Neural progenitor cell (in vitro differentiated cells): ENCODE measurements at regions not wholly inside any gene's neighbourhood (a gene's known extent, or its start where the extent isn't known, plus 50 kb on each side); places are given as distances from the start of the nearest gene placed in this dataset.
A peak's percentile ranks its signal among the peaks of the same experiment; 100 is the strongest.

Source experiments
- DNase-seq: peaks from one replicate; pipeline ENCODE4 v3.0.0-alpha.2; 2016; ENCODE audit warnings: low spot score
- H2AFZ ChIP-seq: fragments of 200-600 bp; sonication (generic); replicated peaks from 2 replicates; pipeline ENCODE4 v1.6.1; 2016; ENCODE audit warnings: antibody characterized with exemption
- H3F3A ChIP-seq: fragments of 200-600 bp; sonication (generic); 2 replicates; pipeline ENCODE4 v1.6.1; 2016; ENCODE audit warnings: antibody characterized with exemption, low read depth
- H3K27ac ChIP-seq: fragments of 200-600 bp; sonication (generic); 2 replicates; pipeline ENCODE4 v1.5.1; 2016; ENCODE audit warnings: mild to moderate bottlenecking
- H3K27me3 ChIP-seq: fragments of 200-600 bp; sonication (generic); 2 replicates; pipeline ENCODE4 v1.6.1; 2016; ENCODE audit warnings: mild to moderate bottlenecking, moderate library complexity
- H3K36me3 ChIP-seq: fragments of 200-600 bp; sonication (generic); 2 replicates; pipeline ENCODE4 v1.5.1; 2016
- H3K4me1 ChIP-seq: fragments of 200-600 bp; sonication (generic); 2 replicates; pipeline ENCODE4 v1.6.1; 2016; ENCODE audit warnings: mixed run types
- H3K4me2 ChIP-seq: fragments of 200-600 bp; sonication (generic); 2 replicates; pipeline ENCODE4 v1.6.1; 2016
- H3K4me3 ChIP-seq: fragments of 200-600 bp; sonication (generic); 2 replicates; pipeline ENCODE4 v1.5.1; 2016
- H3K79me2 ChIP-seq: fragments of 200-600 bp; sonication (generic); 2 replicates; pipeline ENCODE4 v1.6.1; 2016; ENCODE audit warnings: low read depth
- H3K9ac ChIP-seq: fragments of 200-600 bp; sonication (generic); 2 replicates; pipeline ENCODE4 v1.6.1; 2016
- H3K9me3 ChIP-seq: fragments of 200-600 bp; sonication (generic); 2 replicates; pipeline ENCODE4 v1.5.1; 2016; ENCODE audit warnings: low read depth
- H4K20me1 ChIP-seq: fragments of 200-600 bp; sonication (generic); 2 replicates; pipeline ENCODE4 v1.6.1; 2016; ENCODE audit warnings: low read depth
- H3K27ac Mint-ChIP-seq: 3 replicates; pipeline ENCODE4 v1.8.0; 2021; ENCODE audit warnings: mixed read lengths
- H3K27me3 Mint-ChIP-seq: 2 replicates; pipeline ENCODE4 v1.8.0; 2022; ENCODE audit warnings: low read depth, mild to moderate bottlenecking, inconsistent platforms, moderate library complexity, mixed read lengths; ENCODE audit not compliant: insufficient read depth
- H3K36me3 Mint-ChIP-seq: 3 replicates; pipeline ENCODE4 v1.8.0; 2021; ENCODE audit warnings: mixed read lengths
- H3K4me1 Mint-ChIP-seq: 3 replicates; pipeline ENCODE4 v1.8.0; 2021; ENCODE audit warnings: mixed read lengths
- H3K4me3 Mint-ChIP-seq: 3 replicates; pipeline ENCODE4 v1.8.0; 2021; ENCODE audit warnings: mild to moderate bottlenecking, moderate library complexity, mixed read lengths
- H3K9me3 Mint-ChIP-seq: 3 replicates; pipeline ENCODE4 v1.8.0; 2020; ENCODE audit warnings: mixed read lengths
- EZH2 ChIP-seq: fragments of 200-600 bp; sonication (generic); IDR thresholded peaks from 2 replicates; pipeline ENCODE4 v1.6.1; 2017; ENCODE audit warnings: antibody characterized with exemption, mild to moderate bottlenecking, moderate library complexity
- EZH2phosphoT487 ChIP-seq: fragments of 200-600 bp; sonication (generic); IDR thresholded peaks from 2 replicates; pipeline ENCODE4 v1.6.1; 2017; ENCODE audit warnings: antibody characterized with exemption
- TF ChIP-seq, protein P1 (sequence below): fragments of 200-600 bp; sonication (generic); IDR thresholded peaks from 2 replicates; pipeline ENCODE4 v1.5.1; 2017; ENCODE audit warnings: antibody characterized with exemption, mild to moderate bottlenecking

DNA sequence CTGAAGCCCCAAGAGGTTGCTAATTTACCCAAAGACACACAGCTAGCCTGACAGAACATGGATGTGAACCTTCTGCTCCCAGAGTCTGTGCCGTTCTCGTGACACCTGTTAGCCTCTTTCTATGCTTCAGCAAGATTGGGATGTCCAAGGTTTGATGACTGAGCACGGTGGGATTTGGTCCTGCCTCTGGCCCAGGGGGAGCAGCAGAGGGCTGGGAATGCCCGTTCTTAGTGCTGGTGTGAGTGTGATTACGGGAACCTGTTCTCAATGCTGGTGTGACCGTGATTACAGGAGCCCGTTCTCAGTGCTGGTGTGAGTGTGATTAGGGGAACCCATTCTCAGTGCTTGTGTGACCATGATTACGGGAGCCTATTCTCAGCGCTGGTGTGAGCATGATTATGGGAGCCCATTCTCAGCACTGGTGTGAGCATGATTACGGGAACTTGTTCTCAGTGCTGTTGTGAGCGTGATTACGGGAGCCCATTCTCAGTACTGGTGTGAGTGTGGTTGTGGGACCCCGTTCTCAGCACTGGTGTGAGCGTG is 67.3 kb upstream of the SNTG2 start:
- peaks cover 9% of the 10 kb centered on the region for H3K27me3 Mint-ChIP-seq
- no peak for DNase-seq
- no peaks in the 10 kb centered on the region for H3K36me3 ChIP-seq

DNA sequence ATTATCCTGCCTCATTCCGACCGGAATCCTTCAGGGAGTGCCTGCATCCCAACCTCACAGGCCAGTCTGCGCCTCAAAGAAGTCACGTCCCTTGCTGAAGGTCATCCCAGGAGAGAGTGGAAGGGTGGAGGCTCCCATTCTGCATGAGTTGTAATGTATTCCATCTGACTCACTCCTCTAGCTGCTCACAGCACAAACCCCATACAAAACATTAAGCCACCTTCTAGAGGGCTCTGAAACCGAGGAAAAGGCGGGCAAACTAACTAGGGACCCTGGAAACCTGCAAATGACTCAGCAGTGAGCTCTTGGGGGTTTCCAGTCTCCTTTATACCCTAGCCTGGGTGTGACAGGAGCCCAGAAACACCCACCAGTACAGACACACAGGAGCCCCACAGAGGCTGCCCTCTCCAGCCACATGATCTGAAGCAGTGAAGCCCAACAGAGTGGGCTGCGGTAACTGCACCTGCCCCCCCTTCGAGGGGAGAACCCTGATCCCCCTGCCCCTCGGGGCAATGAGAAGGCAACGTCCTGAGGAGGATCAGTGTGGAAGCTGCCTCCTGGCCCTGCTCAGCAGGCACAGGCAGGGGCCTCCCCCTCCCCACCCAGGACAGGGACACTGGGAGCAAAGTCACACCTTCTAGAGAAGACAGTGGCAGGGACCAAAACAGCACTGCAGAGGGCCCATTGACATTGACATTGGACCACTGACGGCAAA is 69.3 kb upstream of the SNTG2 start:
- Histone ChIP-seq H3K27me3 (no peaks in the 10 kb centered on the region), H3K4me3 (no peak overlapping the region), H4K20me1 (no peaks in the 10 kb centered on the region), H3K36me3 (no peaks in the 10 kb centered on the region), H3K4me2 (no peak overlapping the region), H3K4me1 (peaks cover 7% of the 10 kb centered on the region), H3F3A (no peaks in the 10 kb centered on the region), H3K9me3 (no peaks in the 10 kb centered on the region), H3K79me2 (no peaks in the 10 kb centered on the region), H2AFZ (no peak overlapping the region), H3K27ac (no peak overlapping the region), H3K9ac (no peak overlapping the region)
- H3K36me3 Mint-ChIP-seq, result no peaks in the 10 kb centered on the region
- peaks cover 13% of the 10 kb centered on the region for H3K9me3 Mint-ChIP-seq
- H3K27me3 Mint-ChIP-seq, result peaks cover 9% of the 10 kb centered on the region
- peaks cover 11% of the 10 kb centered on the region for H3K4me1 Mint-ChIP-seq
- DNase-seq, result no peak
- no peak overlapping the region for H3K4me3 Mint-ChIP-seq
- TF ChIP-seq, protein P1, sequence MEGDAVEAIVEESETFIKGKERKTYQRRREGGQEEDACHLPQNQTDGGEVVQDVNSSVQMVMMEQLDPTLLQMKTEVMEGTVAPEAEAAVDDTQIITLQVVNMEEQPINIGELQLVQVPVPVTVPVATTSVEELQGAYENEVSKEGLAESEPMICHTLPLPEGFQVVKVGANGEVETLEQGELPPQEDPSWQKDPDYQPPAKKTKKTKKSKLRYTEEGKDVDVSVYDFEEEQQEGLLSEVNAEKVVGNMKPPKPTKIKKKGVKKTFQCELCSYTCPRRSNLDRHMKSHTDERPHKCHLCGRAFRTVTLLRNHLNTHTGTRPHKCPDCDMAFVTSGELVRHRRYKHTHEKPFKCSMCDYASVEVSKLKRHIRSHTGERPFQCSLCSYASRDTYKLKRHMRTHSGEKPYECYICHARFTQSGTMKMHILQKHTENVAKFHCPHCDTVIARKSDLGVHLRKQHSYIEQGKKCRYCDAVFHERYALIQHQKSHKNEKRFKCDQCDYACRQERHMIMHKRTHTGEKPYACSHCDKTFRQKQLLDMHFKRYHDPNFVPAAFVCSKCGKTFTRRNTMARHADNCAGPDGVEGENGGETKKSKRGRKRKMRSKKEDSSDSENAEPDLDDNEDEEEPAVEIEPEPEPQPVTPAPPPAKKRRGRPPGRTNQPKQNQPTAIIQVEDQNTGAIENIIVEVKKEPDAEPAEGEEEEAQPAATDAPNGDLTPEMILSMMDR, result no peak
- TF ChIP-seq EZH2, result no peak
- TF ChIP-seq EZH2phosphoT487, result no peak
- no peak overlapping the region for H3K27ac Mint-ChIP-seq

More for the DNA sequence above, 67.3 kb upstream of the SNTG2 start:
- Histone ChIP-seq H3K4me2 (no peak overlapping the region), H3F3A (no peaks in the 10 kb centered on the region), H3K27ac (no peak overlapping the region), H3K27me3 (no peaks in the 10 kb centered on the region), H2AFZ (no peak overlapping the region), H3K4me1 (peaks cover 7% of the 10 kb centered on the region), H3K9ac (no peak overlapping the region), H3K79me2 (no peaks in the 10 kb centered on the region), H3K4me3 (no peak overlapping the region), H4K20me1 (no peaks in the 10 kb centered on the region), H3K9me3 (no peaks in the 10 kb centered on the region)
- Mint-ChIP-seq H3K9me3 (peaks cover 12% of the 10 kb centered on the region), H3K4me3 (no peak overlapping the region), H3K36me3 (no peaks in the 10 kb centered on the region), H3K27ac (no peak overlapping the region), H3K4me1 (peaks cover 24% of the 10 kb centered on the region)
- TF ChIP-seq, protein P1, result no peak
- no peak for TF ChIP-seq EZH2phosphoT487
- TF ChIP-seq EZH2, result no peak

DNA sequence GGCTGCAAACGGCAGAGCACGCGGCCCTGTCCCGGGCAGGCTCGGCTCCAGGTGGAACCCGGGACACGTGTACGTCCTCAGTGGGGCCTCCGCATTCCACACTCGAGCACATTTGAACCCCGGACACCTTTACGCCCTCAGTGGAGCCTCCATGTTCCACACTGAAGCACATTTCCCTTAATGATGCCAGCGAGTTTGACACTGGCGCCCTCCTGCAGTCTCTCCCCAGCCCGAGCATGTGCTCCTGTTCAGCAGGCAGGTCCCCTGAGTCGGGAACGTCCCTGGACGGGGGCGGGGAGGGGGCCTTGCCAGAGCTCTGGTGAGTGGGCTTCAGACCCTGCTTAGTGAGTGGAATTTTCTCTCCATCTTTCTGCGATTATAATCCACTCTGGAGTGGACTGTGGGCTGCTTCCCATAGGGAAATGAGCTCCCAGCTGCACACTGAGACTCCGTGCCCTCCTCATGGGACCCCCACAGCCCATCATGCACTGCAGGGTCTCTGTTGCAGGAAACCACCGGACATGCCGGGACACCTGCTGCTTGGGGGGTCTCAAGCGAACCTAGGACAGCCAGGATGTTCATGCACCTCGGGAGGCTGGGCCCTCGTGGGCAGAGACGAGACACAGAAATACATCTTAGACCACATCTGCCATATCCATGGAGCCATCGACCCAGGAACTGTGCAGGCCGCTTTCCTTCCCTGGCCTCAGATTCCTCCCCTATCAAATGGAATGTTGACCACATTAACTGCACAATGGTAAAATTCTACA is 70.3 kb upstream of the SNTG2 start:
- Histone ChIP-seq H3F3A (no peaks in the 10 kb centered on the region), H4K20me1 (no peaks in the 10 kb centered on the region), H3K4me1 (peaks cover 7% of the 10 kb centered on the region), H3K27me3 (no peaks in the 10 kb centered on the region), H3K9ac (no peak overlapping the region), H3K36me3 (no peaks in the 10 kb centered on the region), H3K9me3 (no peaks in the 10 kb centered on the region), H3K4me2 (no peak overlapping the region), H3K27ac (no peak overlapping the region), H3K79me2 (no peaks in the 10 kb centered on the region), H3K4me3 (no peak overlapping the region), H2AFZ (no peak overlapping the region)
- peaks cover 8% of the 10 kb centered on the region for H3K27me3 Mint-ChIP-seq
- H3K36me3 Mint-ChIP-seq, result no peaks in the 10 kb centered on the region
- H3K4me3 Mint-ChIP-seq, result no peak overlapping the region
- no peak for DNase-seq
- TF ChIP-seq, protein P1, result no peak
- TF ChIP-seq EZH2, result no peak
- TF ChIP-seq EZH2phosphoT487, result no peak
- peaks cover 11% of the 10 kb centered on the region for H3K4me1 Mint-ChIP-seq
- H3K9me3 Mint-ChIP-seq, result peaks cover 13% of the 10 kb centered on the region
- H3K27ac Mint-ChIP-seq, result peak overlapping the region; percentile 37
